Thyroid gland (tissue), 4 donors: ENCODE measurements at regions not wholly inside any gene's neighbourhood (a gene's known extent, or its start where the extent isn't known, plus 50 kb on each side); places are given as distances from the start of the nearest gene placed in this dataset.

Source experiments
- POLR2A ChIP-seq, 2 donors: fragments of 450-650 bp; IDR thresholded peaks; one replicate each; pipeline ENCODE4 v1.6.1; 2017; ENCODE audit warnings: antibody characterized with exemption in 2 of 2, mild to moderate bottlenecking in 2 of 2, moderate library complexity in 1 of 2
- TF ChIP-seq, protein P1 (sequence below), 6 experiments: fragments of 200-600 bp in 3 of 6; fragments of 450-650 bp in 3 of 6; sonication (generic) in 3 of 6; IDR thresholded peaks; one replicate each; pipeline ENCODE4 v1.5.1; 2016 to 2019; ENCODE audit warnings: antibody characterized with exemption in 6 of 6, mild to moderate bottlenecking in 2 of 6, inconsistent platforms in 1 of 6, moderate library complexity in 1 of 6

DNA sequence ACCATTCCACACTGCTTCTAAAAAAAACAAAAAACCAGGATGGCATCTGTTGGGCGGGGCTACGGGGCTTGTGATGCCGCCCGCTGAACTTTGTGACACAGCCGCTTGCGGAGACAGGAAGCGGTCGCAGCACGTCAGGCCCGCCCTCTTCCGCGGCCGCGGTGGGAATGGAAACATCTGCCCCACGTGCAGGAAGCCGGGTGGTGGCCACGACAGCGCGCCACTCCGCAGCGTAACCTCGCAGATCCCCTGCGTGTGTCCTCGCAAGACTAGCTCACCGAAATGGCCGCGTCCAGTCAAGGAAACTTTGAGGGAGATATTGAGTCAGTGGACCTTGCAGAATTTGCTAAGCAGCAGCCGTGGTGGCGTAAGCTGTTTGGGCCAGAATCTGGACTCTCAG lies 168.5 kb downstream of the SUCLG1 start:
- TF ChIP-seq, protein P1, sequence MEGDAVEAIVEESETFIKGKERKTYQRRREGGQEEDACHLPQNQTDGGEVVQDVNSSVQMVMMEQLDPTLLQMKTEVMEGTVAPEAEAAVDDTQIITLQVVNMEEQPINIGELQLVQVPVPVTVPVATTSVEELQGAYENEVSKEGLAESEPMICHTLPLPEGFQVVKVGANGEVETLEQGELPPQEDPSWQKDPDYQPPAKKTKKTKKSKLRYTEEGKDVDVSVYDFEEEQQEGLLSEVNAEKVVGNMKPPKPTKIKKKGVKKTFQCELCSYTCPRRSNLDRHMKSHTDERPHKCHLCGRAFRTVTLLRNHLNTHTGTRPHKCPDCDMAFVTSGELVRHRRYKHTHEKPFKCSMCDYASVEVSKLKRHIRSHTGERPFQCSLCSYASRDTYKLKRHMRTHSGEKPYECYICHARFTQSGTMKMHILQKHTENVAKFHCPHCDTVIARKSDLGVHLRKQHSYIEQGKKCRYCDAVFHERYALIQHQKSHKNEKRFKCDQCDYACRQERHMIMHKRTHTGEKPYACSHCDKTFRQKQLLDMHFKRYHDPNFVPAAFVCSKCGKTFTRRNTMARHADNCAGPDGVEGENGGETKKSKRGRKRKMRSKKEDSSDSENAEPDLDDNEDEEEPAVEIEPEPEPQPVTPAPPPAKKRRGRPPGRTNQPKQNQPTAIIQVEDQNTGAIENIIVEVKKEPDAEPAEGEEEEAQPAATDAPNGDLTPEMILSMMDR (IDR thresholded peaks at IDR 0.05): no peak
- TF ChIP-seq POLR2A (IDR thresholded peaks at IDR 0.05): no peak
